A673 (cell line): ENCODE measurements at regions not wholly inside any gene's neighbourhood (a gene's known extent, or its start where the extent isn't known, plus 50 kb on each side); places are given as distances from the start of the nearest gene placed in this dataset.

Experiments used
- BruUV-seq: library from RNA; stranded (reverse); fragments of 400-500 nt; replicated peaks from 2 replicates; lab custom pipeline; 2021; lab: Mats Ljungman, UMichigan
- CTCF ChIA-PET: fragments of 300-600 bp; sonication (Branson Sonifier 250); formaldehyde crosslinking; loops from one replicate; lab custom pipeline; 2022; ENCODE audit warnings: antibody characterized with exemption; lab: Charles Lee
- POLR2A ChIA-PET: fragments of 300-600 bp; sonication (Branson Sonifier 250); formaldehyde crosslinking; loops from one replicate; lab custom pipeline; 2022; ENCODE audit warnings: antibody characterized with exemption; ENCODE audit not compliant: low non-redundant PET; lab: Charles Lee
- DNase-seq: peaks from one replicate; pipeline ENCODE4 v3.0.0-alpha.2; 2015; ENCODE audit warnings: low spot score
- H3K27ac ChIP-seq: fragments of 200-600 bp; sonication (generic); 2 replicates; pipeline ENCODE4 v1.5.1; 2016; ENCODE audit warnings: mixed run types, low read depth, mild to moderate bottlenecking, mixed read lengths, antibody characterized with exemption, low read length; ENCODE audit not compliant: poor library complexity, severe bottlenecking
- H3K27me3 ChIP-seq: fragments of 200-600 bp; sonication (generic); replicated peaks from 2 replicates; pipeline ENCODE4 v1.6.1; 2017; ENCODE audit warnings: mixed run types, low read depth, mild to moderate bottlenecking, mixed read lengths, antibody characterized with exemption, low read length; ENCODE audit not compliant: insufficient read depth, poor library complexity
- H3K36me3 ChIP-seq: fragments of 200-600 bp; sonication (generic); 2 replicates; pipeline ENCODE4 v1.6.1; 2016; ENCODE audit warnings: mixed run types, mild to moderate bottlenecking, mixed read lengths, antibody characterized with exemption, low read length; ENCODE audit not compliant: insufficient read depth, poor library complexity, severe bottlenecking
- H3K4me1 ChIP-seq: fragments of 200-600 bp; sonication (generic); 2 replicates; pipeline ENCODE4 v1.6.1; 2017; ENCODE audit warnings: mixed run types, mild to moderate bottlenecking, mixed read lengths, antibody characterized with exemption, low read length; ENCODE audit not compliant: insufficient read depth, poor library complexity, severe bottlenecking
- H3K4me3 ChIP-seq: fragments of 200-600 bp; sonication (generic); 2 replicates; pipeline ENCODE4 v1.5.1; 2016; ENCODE audit warnings: low read depth, mixed run types, mild to moderate bottlenecking, mixed read lengths, low read length; ENCODE audit not compliant: poor library complexity, severe bottlenecking
- H3K9me3 ChIP-seq: fragments of 200-600 bp; sonication (generic); 2 replicates; pipeline ENCODE4 v1.6.1; 2016; ENCODE audit warnings: mixed run types, low read depth, mild to moderate bottlenecking, mixed read lengths, antibody characterized with exemption, low read length; ENCODE audit not compliant: poor library complexity, severe bottlenecking
- EZH2 ChIP-seq: fragments of 200-600 bp; sonication (generic); IDR thresholded peaks from 2 replicates; pipeline ENCODE4 v1.6.1; 2017; ENCODE audit warnings: borderline replicate concordance, low read depth, mild to moderate bottlenecking, mixed read lengths, antibody characterized with exemption, low read length; ENCODE audit not compliant: poor library complexity, severe bottlenecking
- intact Hi-C: fragments of 100-400 bp; cut with micrococcal nuclease; formaldehyde crosslinking; loops from one replicate; pipeline ENCODE4 v1.10.0; 2022; ENCODE audit not compliant: unreplicated experiment
- TF ChIP-seq, protein P1 (sequence below): fragments of 300-800, 200-600 bp; sonication (generic); conservative IDR thresholded peaks from 2 replicates; pipeline ENCODE4 v1.5.1; 2017; ENCODE audit warnings: low read depth, mild to moderate bottlenecking, antibody characterized with exemption, low read length, moderate library complexity, mixed read lengths

DNA sequence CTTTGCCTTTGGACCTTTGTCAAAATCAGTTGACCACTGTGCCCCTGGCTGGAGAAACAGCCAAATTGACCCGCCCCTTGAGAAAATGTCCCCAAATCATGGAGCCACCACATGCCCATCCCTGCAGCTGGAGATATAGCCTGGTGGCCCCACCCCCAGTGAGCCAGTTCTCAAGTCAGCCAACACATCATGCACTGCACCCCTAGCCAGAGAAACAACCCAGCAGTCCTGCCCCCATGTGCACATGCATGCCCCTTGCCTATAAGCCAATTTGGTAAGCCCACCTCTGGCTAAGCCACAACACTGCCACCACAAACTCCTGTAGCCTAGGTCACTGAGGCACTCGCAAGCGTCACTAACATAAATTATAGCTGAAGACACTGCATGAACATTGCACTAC is 174.2 kb upstream of the ECI2 start:
- H3K36me3 ChIP-seq: no peaks in the 10 kb centered on the region
- H3K4me1 ChIP-seq: no peaks in the 10 kb centered on the region
- POLR2A ChIA-PET: no interaction called here
- no peak for TF ChIP-seq EZH2
- TF ChIP-seq, protein P1, sequence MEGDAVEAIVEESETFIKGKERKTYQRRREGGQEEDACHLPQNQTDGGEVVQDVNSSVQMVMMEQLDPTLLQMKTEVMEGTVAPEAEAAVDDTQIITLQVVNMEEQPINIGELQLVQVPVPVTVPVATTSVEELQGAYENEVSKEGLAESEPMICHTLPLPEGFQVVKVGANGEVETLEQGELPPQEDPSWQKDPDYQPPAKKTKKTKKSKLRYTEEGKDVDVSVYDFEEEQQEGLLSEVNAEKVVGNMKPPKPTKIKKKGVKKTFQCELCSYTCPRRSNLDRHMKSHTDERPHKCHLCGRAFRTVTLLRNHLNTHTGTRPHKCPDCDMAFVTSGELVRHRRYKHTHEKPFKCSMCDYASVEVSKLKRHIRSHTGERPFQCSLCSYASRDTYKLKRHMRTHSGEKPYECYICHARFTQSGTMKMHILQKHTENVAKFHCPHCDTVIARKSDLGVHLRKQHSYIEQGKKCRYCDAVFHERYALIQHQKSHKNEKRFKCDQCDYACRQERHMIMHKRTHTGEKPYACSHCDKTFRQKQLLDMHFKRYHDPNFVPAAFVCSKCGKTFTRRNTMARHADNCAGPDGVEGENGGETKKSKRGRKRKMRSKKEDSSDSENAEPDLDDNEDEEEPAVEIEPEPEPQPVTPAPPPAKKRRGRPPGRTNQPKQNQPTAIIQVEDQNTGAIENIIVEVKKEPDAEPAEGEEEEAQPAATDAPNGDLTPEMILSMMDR: no peak
- H3K27me3 ChIP-seq: no peaks in the 10 kb centered on the region
- CTCF ChIA-PET: interaction anchor here (1.1 kb wide), 1 partner anchor 10 kb away, joined by 5 read pairs; no protein-coding TSS in a partner anchor
- DNase-seq: no peak
- intact Hi-C loops: no loop called here
- no peak overlapping the region for H3K4me3 ChIP-seq
- peaks cover 14% of the 10 kb centered on the region for H3K9me3 ChIP-seq
- no TSS peak for BruUV-seq
- no peak overlapping the region for H3K27ac ChIP-seq

DNA sequence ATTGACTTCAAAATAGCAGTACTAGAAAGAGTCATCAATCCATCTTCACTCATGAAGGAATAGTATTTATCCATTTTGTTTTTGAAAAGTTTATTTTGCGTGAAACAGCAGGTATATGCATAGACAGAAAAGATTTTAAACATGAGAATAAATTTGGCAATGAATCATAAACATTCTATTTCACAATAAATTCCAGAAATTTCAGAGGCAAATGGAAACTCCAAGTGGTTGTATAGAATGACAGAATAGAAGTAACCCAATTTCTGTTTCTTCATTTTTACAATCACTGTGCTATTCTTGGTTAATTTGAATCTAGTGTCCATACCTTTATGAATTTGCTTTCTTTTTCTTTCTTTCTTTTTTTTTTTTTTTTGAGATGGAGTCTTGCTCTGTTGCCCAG is 173.0 kb upstream of the ECI2 start:
- Histone ChIP-seq H3K27ac (no peak overlapping the region), H3K27me3 (no peaks in the 10 kb centered on the region), H3K4me3 (no peak overlapping the region), H3K4me1 (no peaks in the 10 kb centered on the region), H3K9me3 (peaks cover 14% of the 10 kb centered on the region), H3K36me3 (no peaks in the 10 kb centered on the region)
- intact Hi-C loops: no loop called here
- TF ChIP-seq, protein P1: no peak
- TF ChIP-seq EZH2: no peak
- ChIA-PET POLR2A (no interaction called here), CTCF (no interaction called here)
- no peak for DNase-seq
- no TSS peak for BruUV-seq

DNA sequence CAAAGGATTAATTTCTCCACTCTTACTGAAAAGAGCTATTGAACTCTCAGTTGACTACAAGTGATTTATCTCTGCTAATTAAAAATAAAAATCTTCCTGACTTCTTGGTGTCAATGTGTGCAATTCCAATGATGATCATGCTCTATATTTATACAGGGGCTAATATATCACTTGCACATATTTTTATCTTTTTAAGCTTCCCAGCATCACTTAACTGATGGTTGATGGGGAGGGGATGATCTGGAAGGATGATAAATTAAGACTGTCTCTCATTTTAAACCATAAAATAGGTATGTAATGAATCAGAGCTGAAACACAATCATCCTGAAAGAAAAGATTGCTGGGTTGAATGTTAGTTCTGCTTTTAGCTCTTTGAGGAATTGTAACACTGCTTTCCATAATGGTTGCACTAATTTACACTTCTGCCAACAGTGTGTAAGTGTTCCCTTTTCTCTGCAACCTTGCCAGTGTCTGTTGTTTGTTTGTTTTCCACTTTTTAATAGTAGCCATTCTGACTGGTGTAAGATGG is 169.6 kb upstream of the ECI2 start:
- H3K36me3 ChIP-seq: no peaks in the 10 kb centered on the region
- intact Hi-C loops: no loop called here
- H3K27ac ChIP-seq: no peak overlapping the region
- no TSS peak for BruUV-seq
- DNase-seq: no peak
- H3K9me3 ChIP-seq: no peaks in the 10 kb centered on the region
- no peak overlapping the region for H3K4me3 ChIP-seq
- no peaks in the 10 kb centered on the region for H3K27me3 ChIP-seq
- ChIA-PET CTCF (no interaction called here), POLR2A (no interaction called here)
- TF ChIP-seq EZH2: no peak
- TF ChIP-seq, protein P1: no peak
- H3K4me1 ChIP-seq: no peaks in the 10 kb centered on the region
